ENCODE measurements at regions not wholly inside any gene's neighbourhood (a gene's known extent, or its start where the extent isn't known, plus 50 kb on each side); places are given as distances from the start of the nearest gene placed in this dataset.

DNA sequence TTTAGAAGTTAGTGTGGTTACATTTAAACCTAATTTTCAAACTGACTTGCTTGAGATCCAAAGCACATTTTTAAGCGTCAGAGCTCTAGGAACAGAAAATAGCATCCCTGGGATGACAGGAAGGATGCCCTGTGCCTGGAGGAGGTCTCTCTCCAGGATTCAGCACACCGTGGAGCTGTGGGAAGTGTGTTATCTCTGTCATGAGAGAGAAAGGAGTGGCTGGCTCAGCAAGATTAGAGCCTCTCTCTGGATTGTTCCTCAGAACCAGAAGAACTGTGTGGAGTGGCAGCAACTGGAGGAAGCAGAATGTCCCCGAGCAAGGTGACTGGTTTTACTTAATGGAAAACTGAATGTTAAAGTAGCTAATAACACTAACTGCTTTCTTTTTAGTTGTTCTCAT, 233.6 kb upstream of the TGFBR2 start:
- DNase-seq = no peak

DNA sequence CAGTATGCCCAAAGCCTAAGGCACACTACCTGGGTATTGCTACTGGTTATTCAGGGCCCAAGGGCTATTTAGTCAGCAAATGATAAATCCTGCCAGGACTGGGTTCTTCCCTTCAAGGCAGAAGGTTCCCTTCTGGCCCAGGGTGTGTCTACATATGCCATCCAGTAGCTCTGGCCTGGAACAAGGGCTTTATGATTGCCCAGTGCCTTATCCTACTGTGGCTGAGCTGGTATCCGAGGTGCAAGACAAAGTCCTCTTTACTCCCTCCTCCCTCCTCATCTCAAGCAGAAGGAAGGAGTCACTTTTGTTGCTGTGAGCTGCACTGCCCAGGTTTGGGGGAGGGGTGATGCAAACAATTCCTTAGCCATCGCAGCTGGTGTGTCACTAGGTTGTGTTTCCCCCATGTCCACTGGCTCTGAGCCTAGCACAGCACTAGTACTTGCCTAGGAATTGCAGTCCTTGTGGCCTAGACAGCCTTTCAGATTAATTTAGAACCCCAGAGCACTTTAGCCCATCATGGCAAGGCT, 221.8 kb upstream of the TGFBR2 start:
- DNase-seq = no peak

DNA sequence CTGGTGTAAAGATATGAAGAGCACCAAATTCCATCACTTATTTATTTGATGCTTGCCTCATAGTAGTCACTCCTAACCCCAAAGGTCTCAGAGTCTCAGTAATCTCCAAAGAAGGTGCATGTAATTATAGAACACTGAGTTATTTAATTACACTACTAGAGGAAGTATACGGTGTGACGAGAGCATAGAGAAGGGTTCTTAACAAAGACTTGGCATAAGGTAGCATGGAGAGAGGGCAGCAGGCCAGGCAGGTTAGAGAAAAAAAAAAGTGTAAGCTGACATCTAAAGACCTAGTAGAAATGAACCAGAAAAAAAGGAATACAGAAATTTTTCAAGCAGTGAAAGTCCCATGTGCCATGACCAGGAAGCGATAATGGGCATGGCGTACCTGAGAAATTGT, 213.3 kb upstream of the TGFBR2 start:
- DNase-seq = no peak

DNA sequence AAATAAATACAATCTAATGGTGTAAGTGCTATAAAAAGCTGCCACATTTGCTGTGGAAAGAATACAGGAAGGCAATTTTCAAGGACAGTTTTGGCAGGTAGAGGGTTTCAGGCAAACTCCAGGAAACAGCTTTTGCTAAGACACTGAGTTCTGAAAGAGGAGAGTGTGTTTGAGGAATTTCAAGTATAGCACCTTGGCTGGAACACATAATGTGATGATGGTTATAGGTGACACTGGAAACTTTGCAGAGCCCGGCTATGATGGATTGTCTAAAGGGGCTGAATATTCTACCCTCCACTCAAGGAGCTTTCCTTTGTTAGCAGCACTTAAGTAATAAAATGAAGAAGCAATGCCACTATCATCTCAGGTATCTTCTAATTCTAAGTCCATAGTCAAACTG, 209.4 kb upstream of the TGFBR2 start:
- no peak for DNase-seq

DNA sequence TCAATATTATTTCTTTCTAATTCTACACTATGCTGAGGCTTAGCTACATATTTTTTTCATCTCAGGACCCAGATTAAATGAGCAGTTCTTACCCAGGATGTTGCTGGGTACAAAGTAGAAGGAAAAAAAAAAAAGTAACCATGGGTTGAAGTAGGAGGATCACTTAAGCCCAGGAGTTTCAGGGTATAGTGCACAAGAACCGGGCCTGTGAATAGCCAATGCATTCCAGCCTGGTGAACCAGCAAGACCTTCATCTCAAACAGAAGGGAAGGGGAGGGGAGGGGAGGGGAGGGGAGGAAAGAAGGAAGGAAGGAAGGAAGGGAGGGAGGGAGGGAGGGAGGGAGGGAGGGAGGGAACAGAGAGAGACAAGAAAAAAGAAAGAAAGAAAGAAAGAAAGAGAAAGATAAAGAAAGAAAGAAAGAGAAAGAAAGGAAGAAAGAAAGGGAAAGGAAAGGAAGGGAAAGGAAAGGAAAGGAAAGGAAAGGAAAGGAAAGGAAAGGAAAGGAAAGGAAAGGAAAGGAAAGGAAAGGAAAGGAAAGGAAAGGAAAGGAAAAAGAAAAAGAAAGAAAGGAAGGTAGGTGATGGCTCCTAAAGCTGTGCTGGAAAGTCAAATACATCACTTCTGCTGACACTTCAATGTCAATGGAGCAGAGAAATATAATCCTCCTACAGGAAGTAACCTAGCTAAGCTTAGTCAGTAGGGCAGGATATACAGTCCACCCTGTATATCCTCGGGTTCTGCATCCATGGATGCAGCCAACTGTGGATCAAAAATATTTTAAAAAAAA, 206.8 kb upstream of the TGFBR2 start:
- peak; percentile 33 for DNase-seq

DNA sequence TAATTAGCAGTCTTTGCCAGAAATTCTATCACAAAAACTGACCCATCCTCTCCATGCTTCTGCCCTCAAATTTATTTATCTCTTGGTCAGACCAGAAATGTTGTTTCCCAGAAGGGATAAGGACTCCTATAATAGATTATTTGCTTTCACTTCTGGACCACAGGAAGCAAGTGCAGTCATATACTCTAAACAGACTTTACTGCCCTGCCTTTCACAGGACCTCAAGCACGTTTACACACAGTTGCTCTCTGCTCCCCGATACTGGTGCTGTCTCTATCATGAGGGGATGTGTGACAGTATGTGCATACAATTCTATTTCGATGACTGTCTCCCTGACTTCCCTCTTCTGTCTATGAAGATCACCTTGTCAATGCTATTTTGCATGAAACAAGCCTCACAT, 205.5 kb upstream of the TGFBR2 start:
- DNase-seq = no peak

DNA sequence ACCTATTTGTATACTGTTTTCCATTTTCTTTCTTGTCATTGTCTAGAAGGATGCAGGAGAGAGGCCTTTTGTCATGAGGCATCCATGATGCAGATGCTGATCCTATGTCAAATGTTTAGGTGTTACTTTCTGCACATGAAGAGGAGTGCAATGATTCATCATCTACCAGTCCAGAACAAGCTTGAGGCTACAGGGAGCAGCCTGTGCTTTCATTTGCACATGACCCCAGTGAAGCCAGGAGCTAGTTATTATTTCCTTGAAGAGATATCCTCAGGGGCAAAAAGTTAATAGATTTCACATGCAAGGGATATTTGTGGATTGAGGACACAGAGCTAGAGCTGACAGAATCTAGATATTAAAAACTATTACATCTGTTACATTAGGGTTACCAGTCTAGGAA, 204.4 kb upstream of the TGFBR2 start:
- DNase-seq = no peak

DNA sequence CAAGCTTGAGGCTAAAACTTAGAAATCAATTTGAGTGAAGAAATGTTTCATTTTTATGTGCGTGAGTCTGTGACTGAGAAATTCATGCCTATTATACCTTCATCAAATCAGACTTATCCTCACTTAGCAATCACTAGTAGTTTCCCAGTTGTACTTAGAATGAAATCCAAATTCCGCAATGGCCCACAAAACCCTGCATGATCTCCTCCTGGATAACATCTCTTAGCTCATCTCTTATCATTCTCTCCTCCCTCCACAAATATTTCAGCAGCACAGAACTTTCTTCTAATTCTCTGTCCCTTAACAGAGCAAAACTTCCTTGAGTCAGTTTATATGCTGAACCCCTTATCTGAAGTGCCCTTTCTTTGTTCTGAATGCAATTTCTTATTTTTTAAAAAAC, 198.8 kb upstream of the TGFBR2 start:
- no peak for DNase-seq

DNA sequence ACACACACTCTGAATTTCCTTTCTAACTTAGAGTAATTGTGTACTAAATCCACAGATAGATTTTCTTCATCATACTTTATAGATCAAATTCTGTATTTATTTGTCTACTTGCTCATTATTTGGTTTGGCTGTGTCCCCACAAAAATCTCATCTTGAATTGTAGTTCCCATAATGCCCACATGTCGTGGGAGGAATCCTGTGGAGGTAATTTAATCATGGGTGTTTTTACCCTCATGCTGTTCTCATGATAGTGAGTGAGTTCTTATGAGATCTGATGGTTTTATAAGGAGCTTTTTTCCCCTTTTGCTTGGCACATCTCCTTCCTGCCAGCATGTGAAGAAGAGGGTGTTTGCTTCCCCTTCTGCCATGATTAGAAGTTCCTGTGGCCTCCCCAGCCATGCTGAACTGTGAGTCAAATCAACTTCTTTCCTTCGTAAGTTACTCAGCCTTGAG, 198.3 kb upstream of the TGFBR2 start:
- DNase-seq = no peak

DNA sequence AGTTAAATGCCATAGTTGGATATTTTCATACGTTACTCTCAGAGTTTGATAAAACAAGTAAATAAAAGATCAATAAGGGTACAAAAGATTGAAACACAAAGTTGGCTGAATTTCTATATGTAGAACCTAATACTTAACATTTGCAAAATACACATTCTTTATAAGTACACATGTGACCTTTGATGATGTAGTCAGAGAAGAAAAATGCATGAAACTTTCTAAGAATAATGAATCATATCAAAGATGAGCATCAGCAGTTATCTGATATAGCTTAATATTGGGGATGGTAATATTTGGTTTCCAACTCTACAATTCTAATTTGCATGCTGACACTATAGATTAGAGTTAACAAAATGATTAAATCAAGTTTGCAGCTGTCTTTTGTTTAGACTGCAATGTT, 188.0 kb upstream of the TGFBR2 start:
- DNase-seq = no peak

DNA sequence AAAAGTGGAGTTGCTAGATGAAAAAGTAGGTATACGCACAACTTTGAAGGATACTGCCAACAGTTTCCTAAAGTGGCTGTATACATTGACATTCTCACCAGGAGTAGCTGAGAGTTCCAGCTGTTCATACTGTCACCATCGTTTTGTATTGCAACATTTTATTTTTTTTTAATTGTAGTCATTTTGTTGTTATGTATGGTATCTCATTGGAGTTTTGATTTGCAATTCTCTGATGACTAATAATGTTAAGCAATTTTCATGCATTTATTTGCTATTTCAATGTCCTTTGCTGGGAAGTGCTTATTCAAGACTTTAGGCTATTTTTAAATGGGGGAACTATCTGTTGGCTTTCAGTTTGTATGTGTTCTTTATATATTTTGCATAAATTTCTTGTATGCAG, 185.1 kb upstream of the TGFBR2 start:
- DNase-seq = no peak

DNA sequence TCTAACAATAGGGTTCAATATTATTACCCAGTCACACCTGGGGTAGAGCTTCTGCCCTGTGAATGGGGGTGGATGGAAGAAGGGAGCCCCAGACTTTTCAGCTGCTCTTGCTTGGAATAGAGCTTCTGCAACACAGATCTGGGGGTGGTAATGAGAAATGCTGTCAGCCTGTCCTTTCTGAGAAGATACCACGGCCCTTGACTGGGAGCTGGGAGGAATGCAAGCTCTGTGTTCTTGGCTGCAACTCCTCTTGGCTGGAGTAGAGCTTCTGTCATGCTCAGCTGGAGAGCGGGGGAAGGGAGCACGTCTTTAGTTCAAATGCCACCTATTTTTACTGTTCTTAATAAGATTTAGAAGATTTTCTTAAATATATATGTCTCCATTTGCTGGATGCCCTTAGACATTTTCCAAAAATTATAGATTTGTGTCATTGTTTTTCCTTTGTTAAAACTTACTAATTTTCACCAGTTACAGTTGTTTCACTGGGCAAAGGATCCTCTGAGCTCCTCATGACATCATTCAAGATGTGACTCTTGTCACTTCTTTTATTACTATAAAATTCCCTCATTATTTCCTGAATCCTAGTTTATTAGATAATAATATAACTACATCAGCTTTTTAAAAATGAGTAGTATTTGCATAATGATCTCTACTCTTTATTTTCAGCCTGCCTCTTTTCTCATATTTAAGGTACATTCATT, 180.0 kb upstream of the TGFBR2 start:
- DNase-seq = no peak

DNA sequence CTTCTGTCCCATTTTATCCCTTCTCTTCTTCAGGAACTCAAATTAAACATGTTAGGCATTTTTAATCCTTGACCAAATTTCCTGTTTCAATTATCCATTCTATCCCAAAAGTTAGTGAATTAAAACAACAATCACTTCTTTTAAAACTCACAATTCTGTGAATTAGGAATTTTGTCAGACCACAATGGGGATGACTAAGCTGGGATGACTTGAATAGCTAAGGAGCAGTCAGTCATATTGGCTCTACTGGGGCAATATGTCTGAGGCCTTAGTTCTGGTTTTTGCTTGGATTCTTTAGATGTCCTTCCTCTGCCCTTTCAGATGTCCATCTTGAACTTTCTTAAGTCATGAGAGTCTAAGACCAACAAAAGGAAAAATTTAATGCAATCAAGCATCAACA, 178.2 kb upstream of the TGFBR2 start:
- DNase-seq = no peak

DNA sequence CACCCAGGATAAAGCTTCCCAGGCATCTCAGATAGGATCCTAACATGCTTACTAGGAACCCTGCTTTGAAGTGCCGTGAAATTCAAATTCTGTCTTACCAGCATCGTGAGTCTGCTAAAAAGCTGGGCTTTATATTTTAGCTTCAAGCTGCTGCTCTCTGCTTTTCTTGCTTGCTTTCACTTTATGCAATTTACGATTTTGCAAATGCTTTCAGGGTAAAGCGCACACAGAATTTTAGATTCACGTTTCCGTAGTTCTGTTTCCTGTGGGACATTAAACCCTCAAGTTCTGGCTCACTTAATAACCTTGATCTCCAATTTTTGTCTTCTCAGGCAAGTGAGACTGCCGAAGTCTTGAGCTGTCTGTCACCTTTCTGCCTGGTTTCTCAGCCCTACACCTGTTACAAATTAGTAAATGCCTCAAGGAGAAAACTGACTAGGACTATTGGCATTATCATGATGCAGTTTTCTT, 170.5 kb upstream of the TGFBR2 start:
- DNase-seq = no peak

DNA sequence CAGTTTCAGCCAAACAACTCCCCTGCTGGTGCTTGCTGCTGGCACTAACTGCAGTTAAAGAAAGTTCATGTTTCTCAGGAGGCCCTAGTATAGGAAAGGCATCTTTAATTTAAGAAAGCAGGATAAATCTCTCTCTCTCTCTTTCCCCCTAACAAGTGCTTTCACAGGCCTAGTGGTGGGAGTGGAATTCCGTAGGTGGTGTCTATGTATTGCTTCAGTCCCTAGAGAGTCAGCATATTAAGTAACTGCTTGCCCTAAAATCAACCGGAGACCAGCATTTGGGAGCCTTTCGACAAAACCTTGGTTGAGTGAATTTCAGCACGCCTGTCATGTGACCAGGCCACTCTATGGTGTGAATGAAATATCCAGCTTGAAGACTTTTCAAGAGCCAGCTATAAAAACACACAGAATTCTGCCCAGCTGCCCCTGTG, 169.2 kb upstream of the TGFBR2 start:
- no peak for DNase-seq

DNA sequence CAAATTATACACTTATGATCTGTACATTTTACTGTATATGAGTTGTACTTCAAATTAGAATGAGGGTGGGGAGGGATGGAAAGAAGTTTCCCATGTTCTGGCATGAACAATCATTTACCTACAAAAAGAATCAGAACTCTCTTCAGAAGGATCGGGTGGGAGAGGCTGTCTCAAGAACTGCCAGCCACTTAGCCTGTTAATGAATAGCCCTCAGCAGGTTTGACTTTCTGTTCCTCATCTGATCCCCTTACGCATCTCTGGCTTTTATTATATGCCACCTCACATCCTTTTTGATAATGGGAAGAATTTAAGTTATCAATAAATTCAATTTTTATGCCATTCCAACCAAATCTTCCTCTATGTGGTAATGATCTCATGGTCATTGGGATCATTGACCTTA, 168.3 kb upstream of the TGFBR2 start:
- no peak for DNase-seq

DNA sequence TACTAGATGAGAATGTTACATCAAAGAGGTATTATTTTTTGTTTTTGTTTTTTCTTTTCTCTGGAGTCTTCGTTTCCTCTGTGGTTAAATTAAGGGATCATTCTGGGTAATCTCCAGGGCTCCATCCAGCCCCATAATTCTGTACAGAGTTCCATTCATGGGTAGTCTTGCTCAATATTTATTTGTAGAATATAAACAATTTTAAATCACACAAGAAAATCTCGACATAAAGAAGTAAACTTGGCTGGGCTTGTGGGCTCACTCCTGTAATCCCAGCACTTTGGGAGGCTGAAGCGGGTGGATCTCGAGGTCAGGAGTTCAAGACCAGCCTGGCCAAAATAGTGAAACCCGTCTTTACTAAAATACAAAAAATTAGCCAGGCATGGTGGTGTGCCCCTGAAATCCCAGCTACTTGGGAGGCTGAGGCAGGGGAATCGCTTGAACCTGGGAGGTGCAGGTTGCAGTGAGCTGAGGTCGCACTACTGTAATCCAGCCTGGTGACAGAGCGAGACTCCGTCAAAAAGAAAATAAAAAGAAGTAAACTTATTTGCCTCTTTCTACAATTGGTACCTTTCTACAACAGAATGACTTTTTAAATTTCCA, 166.8 kb upstream of the TGFBR2 start:
- no peak for DNase-seq

DNA sequence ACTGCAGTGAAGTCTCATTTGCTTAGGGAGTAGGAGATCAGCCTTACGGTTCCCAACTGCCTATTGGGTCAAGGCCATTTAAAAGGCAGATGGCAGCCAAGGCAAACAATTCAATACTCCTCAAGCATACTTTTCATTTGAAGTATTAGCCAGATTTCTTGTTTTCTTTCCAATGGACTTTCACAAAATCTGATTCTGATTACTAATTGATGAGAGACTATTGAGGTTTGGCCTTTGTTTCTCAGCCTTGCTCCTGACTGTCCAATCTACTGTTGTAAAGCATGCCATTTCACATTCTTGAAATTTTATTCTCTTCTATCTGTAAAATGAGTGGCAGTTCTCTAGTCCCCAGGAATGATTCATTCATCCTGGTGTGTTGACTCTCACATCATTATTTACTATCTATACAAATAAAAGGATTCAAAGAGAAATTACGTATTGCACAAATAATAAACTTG, 166.2 kb upstream of the TGFBR2 start:
- no peak for DNase-seq

DNA sequence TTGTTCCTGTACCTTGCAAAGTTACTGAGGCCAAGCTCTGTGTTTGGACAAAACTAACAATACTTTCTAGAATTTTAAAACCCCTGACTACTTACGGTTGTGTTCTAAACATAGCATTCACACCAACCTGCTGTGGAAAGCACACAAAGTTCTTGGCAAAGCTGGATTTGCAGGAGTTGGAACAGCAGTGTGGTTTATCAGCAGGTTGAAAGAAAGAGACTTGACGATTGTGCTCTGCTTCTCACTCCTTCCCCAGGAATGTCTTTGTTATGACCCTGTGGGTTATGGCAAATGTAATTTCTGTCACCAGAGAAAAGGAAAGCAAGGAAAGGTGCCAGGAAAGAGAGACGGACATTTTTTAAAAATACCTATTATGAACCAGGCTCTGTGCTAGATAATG, 165.5 kb upstream of the TGFBR2 start:
- DNase-seq = no peak

DNA sequence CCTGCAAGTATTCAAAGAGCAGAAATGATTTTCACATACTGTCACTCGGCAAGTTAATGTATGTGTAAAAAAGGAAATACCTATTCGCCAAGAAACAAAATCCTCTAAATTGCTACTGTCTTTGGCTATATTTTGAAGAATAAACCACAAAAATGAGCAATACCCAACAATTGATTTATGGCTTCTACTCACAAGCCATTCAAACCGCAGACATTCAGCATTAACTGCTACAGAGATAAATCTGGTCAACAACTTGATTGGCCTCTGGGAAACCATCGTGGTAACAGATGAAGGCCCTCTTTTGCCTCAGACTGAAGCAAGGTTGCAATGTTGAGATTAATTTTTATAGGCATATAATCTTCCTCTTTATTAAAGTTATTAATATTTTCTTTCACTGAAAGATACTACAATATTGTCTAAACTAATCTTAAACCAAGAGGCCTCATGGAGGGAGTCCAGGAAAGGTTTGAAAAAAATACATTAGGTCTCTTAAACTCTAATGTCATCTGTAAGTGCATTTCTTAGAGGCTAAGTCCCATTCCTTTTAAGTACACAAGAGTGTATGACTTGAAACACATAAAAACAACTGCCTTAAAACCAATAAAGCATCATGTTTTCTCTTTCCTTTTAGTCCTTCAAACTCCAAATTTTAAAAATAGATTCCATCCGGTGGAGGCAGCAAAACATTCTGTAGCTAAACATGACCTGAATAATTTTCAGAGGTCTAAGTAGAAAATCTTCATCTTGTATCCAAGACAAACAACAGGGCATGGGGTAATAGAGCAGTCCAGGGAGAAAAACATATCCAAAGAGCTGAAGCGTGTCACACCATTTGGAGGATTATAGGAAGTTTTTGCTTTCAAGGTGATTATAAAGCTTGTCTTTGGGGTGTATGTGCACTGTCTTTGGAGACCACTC, 162.4 kb upstream of the TGFBR2 start:
- no peak for DNase-seq

DNA sequence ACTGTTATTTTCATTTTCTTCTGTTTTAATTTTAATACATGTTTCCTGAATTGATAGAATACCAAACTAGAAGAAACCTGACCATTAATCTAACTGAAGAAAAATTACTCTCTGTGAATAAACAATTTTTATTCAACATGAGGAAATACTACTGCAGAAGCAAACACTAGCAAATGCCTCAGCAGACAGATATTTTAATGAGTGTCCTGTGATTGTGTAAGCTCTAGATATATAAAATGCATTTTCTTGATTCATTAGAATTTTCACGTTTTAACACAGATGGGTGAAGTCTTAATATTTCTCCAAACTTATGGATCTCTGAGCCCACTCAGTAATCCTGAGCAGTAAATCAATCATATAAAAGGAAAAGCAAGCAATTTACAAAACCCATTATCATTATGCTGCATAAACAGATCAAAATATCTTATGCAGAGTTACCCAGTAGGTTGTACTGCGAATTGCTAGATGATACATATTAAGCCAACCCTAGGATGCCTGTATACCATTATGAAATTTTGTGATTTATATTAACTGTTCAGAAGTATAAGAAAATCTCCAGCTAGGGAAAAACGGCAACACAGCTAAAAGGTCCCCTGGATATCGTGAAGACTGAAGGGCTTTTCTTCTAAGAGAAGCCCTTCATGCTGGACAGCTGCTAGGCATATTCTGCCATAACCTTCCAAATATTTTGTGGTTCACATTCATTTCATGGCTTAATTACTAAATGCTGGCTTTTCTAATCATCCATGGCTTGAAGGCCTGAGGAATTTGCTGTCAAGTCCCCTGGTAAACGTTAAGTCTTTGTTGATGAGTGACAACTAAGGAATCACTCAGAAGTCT, 157.7 kb upstream of the TGFBR2 start:
- DNase-seq = no peak

DNA sequence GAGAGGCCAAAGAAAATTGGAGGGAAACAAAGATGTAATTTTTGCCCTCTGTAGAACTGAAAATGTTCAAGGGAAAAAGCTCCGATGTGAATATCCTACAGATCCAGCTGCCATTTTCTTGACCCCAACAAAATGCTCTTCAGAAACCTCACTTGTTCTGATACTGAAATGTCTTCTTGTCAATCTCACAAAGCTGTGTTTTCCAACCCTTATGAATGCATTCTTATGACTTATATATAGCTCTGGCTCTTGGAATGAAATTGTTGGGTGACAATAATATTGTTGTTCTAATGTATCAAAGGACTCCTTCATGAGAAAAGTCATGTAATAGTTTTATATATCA, 157.1 kb upstream of the TGFBR2 start:
- DNase-seq = no peak

Measured in DMS153 (cell line).